Osteoblast (primary cell): ENCODE measurements at regions not wholly inside any gene's neighbourhood (a gene's known extent, or its start where the extent isn't known, plus 50 kb on each side); places are given as distances from the start of the nearest gene placed in this dataset.
"Not testable (repeated sequence)": the region's sequence is repeated elsewhere in the genome, so short reads cannot be mapped to it uniquely, and the experiment has no call there.

ENCODE experiments used
- DNase-seq: peaks from one replicate; pipeline ENCODE4 v3.0.0; 2011; ENCODE audit warnings: low spot score, mixed read lengths; ENCODE audit not compliant: insufficient read length; ENCODE audit errors: missing footprints
- H2AFZ ChIP-seq: 2 replicates; pipeline ENCODE4 v1.6.0; 2011; ENCODE audit warnings: mild to moderate bottlenecking, low read length
- H3K27ac ChIP-seq: 2 replicates; pipeline ENCODE4 v1.5.1; 2011; ENCODE audit warnings: mild to moderate bottlenecking, low read depth, low read length, moderate library complexity
- H3K27me3 ChIP-seq: 2 replicates; pipeline ENCODE4 v1.6.0; 2012; ENCODE audit warnings: mild to moderate bottlenecking, control low read depth, inconsistent platforms, low read length, moderate library complexity; ENCODE audit not compliant: insufficient read depth
- H3K36me3 ChIP-seq: 2 replicates; pipeline ENCODE4 v1.5.1; 2011; ENCODE audit warnings: mild to moderate bottlenecking, low read length, control low read depth, moderate library complexity; ENCODE audit not compliant: insufficient read depth
- H3K4me1 ChIP-seq: 2 replicates; pipeline ENCODE4 v1.5.1; 2011; ENCODE audit warnings: mild to moderate bottlenecking, low read length, control low read depth, moderate library complexity; ENCODE audit not compliant: insufficient read depth
- H3K4me2 ChIP-seq: 2 replicates; pipeline ENCODE4 v1.6.0; 2011; ENCODE audit warnings: mild to moderate bottlenecking, low read length; ENCODE audit not compliant: insufficient read depth
- H3K4me3 ChIP-seq: fragments of 200-600 bp; sonication (generic); 3 replicates; pipeline ENCODE4 v1.5.1; 2012; ENCODE audit warnings: mild to moderate bottlenecking, low read length, inconsistent platforms; ENCODE audit not compliant: insufficient read depth
- H3K79me2 ChIP-seq: 2 replicates; pipeline ENCODE4 v1.6.0; 2012; ENCODE audit warnings: mild to moderate bottlenecking, low read length, control low read depth, inconsistent platforms; ENCODE audit not compliant: insufficient read depth
- H3K9me3 ChIP-seq: 2 replicates; pipeline ENCODE4 v1.5.1; 2011; ENCODE audit warnings: low read depth, low read length, control low read depth
- H4K20me1 ChIP-seq: 2 replicates; pipeline ENCODE4 v1.6.0; 2012; ENCODE audit warnings: mild to moderate bottlenecking, low read length, control low read depth; ENCODE audit not compliant: insufficient read depth
- CTCF ChIP-seq: IDR thresholded peaks from 2 replicates; pipeline ENCODE4 v1.5.1; 2011; ENCODE audit warnings: mild to moderate bottlenecking, low read depth, low read length, moderate library complexity; ENCODE audit errors: extremely low read depth

DNA sequence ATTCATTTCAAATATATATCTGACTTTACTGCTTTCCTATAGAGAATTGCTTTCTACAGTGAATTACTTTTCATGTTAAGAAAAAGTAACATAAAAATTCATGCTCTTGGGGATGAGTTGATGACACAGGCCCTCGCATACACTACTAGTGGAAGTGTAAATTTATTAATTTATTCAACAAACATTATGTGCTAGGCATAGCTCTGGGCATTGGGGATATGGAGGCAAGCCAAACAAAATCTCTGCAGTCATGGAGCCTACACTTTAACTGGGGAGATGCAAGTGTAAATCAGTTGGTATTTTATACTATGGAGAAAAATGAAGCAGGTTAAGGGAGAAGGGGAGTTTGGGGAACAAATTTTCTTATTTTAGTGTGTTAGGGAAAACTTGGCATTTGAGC lies 340.7 kb downstream of the RAP2B start:
- Histone ChIP-seq H3K4me2 (no peak overlapping the region), H3K79me2 (no peaks in the 10 kb centered on the region), H3K9me3 (no peaks in the 10 kb centered on the region), H3K27me3 (no peaks in the 10 kb centered on the region), H3K4me3 (no peak overlapping the region), H3K4me1 (no peaks in the 10 kb centered on the region), H3K36me3 (no peaks in the 10 kb centered on the region), H4K20me1 (no peaks in the 10 kb centered on the region), H3K27ac (no peak overlapping the region), H2AFZ (no peak overlapping the region)
- no peak for TF ChIP-seq CTCF
- no peak for DNase-seq

- Histone ChIP-seq H3K9me3 (no peaks in the 10 kb centered on the region), H3K27me3 (no peaks in the 10 kb centered on the region), H2AFZ (no peak overlapping the region), H3K27ac (no peak overlapping the region), H3K4me2 (no peak overlapping the region), H3K4me1 (no peaks in the 10 kb centered on the region), H4K20me1 (no peaks in the 10 kb centered on the region), H3K4me3 (no peak overlapping the region), H3K79me2 (no peaks in the 10 kb centered on the region), H3K36me3 (no peaks in the 10 kb centered on the region)
- TF ChIP-seq CTCF = no peak
- no peak for DNase-seq
Measured at GRCh38 chr3:153503873-153504272, 341.8 kb downstream of the RAP2B start.

DNA sequence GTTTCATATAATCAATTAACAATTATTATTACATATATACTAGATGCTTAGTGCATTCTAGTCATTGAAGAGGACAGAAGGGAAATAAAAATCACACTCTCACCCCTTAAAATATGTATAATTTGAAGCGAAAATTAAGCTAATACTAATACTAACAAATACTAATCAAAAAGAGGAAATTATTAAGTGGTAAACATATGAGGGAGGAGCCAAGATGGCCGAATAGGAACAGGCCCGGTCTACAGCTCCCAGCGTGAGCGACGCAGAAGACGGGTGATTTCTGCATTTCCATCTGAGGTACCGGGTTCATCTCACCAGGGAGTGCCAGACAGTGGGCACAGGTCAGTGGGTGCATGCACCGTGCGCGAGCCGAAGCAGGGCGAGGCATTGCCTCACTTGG lies 344.2 kb downstream of the RAP2B start:
- H3K4me1 ChIP-seq, H3K4me3 ChIP-seq, H3K4me2 ChIP-seq, H4K20me1 ChIP-seq, H3K27me3 ChIP-seq, H3K9me3 ChIP-seq, H3K36me3 ChIP-seq, H2AFZ ChIP-seq, H3K27ac ChIP-seq, H3K79me2 ChIP-seq: not testable (repeated sequence)
- peak; percentile 1 for DNase-seq

- not testable (repeated sequence) for H3K4me3 ChIP-seq, H3K79me2 ChIP-seq, H3K27me3 ChIP-seq, H4K20me1 ChIP-seq, H3K9me3 ChIP-seq, DNase-seq, H2AFZ ChIP-seq, H3K36me3 ChIP-seq, H3K27ac ChIP-seq, H3K4me1 ChIP-seq, H3K4me2 ChIP-seq
Measured at GRCh38 chr3:153506686-153507085, 344.7 kb downstream of the RAP2B start.

DNA sequence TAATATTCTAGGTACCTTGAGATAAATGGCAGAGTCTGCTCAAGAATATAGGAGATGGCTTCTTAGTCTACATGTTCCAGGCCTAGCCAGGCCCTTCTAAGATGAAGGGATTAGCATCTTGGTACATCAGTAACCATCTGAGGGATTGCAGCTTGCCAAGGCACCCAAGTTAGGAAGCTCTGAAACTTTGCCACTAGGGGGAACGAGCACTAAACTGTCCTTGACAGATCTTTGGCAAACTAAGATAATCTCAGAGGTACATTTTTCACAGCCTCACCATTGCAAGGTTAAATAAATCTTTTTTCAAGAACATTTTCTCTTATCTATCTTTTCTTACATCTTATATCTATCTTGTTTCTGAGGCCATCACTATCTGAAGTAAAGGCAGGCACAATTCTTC lies 351.2 kb downstream of the RAP2B start:
- Histone ChIP-seq H3K9me3 (no peaks in the 10 kb centered on the region), H3K4me1 (no peaks in the 10 kb centered on the region), H3K4me3 (no peak overlapping the region), H3K4me2 (no peak overlapping the region), H3K79me2 (no peaks in the 10 kb centered on the region), H3K27me3 (no peaks in the 10 kb centered on the region), H4K20me1 (no peaks in the 10 kb centered on the region), H2AFZ (no peak overlapping the region), H3K36me3 (no peaks in the 10 kb centered on the region), H3K27ac (no peak overlapping the region)
- TF ChIP-seq CTCF = peak; percentile 35
- DNase-seq = peak; percentile 57
